NCI-H82 treated with DMSO at 0.1 percent for 48 hours (cell line): ENCODE measurements at regions not wholly inside any gene's neighbourhood (a gene's known extent, or its start where the extent isn't known, plus 50 kb on each side); places are given as distances from the start of the nearest gene placed in this dataset.
A peak's percentile ranks its signal among the peaks of the same experiment; 100 is the strongest.
"Not testable (repeated sequence)": the region's sequence is repeated elsewhere in the genome, so short reads cannot be mapped to it uniquely, and the experiment has no call there.

Experiments
- DNase-seq: peaks from one replicate; lab custom pipeline; 2025; ENCODE audit not compliant: unreplicated experiment; lab: John Stamatoyannopoulos, UW

GRCh38 chr2:238502088-238502810 lies 75.5 kb downstream of the ASB1 start:
- no peak for DNase-seq

DNA sequence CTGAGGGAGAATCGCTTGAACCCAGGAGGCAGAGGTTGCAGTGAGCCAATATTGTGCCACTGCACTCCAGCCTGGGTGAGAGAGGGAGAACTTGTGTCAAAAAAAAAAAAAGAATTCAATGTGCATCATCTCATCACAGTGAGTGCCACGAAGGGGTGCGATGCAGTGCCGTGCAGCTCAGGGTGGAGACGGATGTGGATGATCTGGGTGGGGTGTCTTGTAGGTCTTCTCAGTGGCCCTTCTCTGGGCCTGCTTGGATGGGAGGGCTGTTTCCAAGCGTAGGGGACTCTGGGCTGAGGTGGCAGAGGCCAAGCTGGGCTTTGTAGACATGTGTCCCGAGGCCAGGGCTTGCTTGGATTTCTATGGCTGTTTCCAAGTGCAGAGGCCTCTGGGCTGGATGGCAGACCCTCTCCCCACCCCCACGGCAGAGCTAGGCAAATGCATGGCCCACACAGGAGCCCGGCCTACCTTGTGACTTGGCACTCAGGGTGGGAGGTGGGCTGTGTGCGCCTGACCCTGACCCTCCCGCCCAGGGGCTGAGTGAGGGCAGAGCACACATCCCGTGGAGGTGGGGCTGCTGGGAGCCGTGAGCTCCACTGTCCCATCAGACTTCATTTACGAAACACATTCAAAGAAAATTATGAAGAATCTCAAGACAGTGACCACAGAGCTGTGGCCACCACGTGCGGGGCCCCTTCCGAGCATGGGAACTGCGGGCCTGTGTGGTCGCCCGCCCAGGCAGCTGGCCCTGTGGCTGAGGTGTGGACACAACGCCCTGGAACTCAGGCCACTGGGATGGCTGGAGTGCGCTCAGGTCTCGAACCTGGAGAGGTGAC lies 76.4 kb downstream of the ASB1 start:
- DNase-seq = no peak

GRCh38 chr2:238504181-238504931 lies 77.6 kb downstream of the ASB1 start:
- DNase-seq = no peak

GRCh38 chr2:238505119-238505891 lies 78.6 kb downstream of the ASB1 start:
- DNase-seq = no peak

DNA sequence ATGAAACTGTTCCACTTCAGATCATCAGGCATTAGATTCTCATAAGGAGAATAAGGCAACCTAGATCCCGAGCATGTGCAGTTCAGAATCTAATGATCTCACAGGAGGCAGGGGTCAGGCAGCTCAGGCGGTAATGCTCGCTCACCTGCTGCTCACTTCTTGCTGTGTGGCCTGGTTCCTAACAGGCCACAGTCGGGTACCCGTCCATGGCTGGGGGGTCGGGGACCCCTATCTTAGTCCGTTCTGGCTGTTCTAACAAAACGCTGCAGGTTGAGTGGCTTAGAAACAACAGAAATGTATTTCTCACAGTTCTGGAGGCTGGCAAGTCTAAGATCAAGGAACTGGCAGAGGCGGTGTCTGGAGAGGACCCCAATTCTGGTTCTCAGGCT lies 79.2 kb downstream of the ASB1 start:
- no peak for DNase-seq

DNA sequence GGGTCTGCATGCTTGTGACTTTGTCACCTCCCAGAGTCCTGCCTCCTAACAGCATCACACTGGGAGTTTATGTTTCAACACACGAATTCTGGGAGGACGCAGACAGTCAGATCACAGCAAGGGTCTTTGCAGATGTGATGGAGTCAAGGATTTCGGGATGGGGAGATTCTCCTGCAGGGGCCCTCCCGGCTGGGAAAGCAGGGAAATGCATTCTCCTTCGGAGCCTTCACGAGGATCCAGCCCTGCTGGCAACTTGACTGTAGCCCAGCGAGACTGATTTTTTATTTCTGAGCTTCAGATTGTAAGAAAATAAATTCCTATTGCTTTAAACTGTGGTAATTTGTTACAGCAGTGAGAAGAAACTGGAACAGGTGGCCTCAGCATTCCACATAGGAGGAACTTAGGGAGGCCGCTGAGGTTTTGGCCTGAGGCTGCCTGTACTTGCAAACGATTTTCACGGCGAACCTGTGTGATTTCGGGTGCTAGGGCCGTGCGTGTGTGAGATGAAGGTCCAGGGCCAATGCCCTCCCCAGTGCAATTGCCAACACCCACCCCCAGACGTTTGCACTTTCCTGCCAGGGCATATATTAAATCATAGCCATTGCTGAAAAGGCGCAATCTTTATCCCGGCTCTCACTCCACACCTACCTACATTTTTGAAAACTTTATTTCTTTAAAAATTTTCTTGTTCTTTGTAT lies 79.8 kb downstream of the ASB1 start:
- DNase-seq = no peak

- no peak for DNase-seq
These were observed 81.1 kb downstream of the ASB1 start for GRCh38 chr2:238507836-238508235.

DNA sequence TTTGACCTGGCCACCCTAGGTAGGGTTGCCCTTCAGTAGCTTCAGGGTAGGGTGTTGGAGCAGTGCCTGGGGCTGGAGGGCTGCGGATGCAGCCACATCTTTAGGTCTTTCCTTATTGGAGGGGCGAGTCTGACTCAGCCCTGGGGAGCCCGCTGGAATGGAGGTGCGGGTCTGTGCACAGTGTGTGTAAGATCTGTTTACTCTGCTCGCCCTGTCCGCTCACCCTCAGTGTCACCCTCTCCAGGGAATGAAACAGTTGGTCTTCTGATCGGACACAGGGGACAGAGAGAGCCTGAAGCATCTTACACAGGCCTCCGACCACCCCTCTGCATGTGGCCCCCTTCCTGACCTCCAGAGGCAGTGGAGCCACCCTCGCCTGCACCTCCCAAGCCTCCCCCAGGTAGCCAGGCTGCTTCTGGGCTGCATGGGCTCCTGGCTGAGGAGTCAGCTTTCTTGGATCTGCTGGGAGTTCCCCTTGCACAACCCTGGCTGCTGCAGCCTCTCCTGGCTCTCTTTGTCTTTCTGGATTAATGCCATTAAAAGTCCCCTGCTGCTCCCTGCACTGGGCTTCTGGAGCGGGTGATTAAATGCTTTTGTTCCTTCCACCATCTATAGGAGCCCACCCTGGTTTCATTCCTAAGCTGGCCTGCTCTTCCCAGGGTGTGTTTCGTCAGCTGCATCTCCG lies 82.6 kb downstream of the ASB1 start:
- DNase-seq = no peak

- DNase-seq = no peak
These were observed 83.2 kb downstream of the ASB1 start for GRCh38 chr2:238509903-238510302.

DNA sequence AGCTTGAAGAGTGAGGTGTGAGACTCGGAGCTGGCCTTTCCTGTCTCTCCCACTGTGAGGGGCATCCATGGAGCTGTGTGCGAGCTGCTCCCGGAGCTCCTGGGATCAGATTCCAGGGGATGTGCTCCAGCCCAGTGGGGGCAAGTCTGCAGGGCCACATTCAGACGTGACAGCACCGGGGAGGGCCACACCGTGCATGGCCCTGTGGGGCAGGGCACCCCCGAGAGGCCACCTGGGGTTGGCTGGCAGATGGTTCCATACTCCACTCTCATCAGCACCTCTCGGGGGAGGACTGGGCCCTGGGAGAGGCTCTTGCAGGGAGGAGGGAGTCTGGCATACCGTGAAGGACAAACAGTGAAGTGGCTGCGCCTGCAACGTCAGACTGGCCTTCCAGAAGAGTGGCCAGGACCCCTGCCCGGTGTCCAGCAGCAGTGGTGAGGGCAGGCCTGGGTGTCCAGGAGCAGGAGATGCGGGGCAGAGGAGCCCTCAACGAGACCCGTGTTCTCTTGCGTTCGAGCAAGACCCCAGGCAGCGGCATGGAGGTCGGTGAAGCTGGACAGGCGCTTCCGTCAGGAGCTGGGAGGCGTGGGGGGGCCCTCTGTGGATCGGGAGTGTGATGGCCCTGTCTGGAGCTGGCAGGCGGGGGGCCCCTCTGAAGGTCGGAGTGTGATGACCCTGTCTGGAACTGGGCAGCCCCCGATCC lies 84.3 kb downstream of the ASB1 start:
- DNase-seq = no peak

GRCh38 chr2:238511614-238511950 lies 84.9 kb downstream of the ASB1 start:
- no peak for DNase-seq

- no peak for DNase-seq
These were observed 85.6 kb downstream of the ASB1 start for GRCh38 chr2:238512247-238512867.

GRCh38 chr2:238513346-238513745 lies 86.6 kb downstream of the ASB1 start:
- peak; percentile 6 for DNase-seq

GRCh38 chr2:238514024-238514423 lies 87.3 kb downstream of the ASB1 start:
- DNase-seq = not testable (repeated sequence)

GRCh38 chr2:238515377-238515776 lies 88.7 kb downstream of the ASB1 start:
- no peak for DNase-seq

DNA sequence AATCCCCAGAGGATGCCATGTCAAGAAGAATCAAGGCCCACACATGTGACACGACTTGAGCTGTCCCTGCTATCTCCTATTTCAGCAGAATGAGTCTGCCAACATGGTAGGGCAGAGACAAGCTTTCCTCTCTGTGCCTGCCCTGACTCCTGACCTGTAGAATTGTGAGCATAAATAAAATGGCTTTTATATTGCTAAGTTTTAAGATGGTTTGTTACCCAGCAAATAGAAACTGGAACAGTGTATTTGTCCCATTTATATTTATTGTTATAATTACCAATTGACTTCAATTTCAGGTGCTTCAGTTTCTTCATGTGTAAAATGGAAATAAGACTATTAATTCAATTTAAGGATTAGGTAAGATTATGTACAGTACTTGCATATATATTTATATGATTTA lies 90.5 kb downstream of the ASB1 start:
- no peak for DNase-seq

DNA sequence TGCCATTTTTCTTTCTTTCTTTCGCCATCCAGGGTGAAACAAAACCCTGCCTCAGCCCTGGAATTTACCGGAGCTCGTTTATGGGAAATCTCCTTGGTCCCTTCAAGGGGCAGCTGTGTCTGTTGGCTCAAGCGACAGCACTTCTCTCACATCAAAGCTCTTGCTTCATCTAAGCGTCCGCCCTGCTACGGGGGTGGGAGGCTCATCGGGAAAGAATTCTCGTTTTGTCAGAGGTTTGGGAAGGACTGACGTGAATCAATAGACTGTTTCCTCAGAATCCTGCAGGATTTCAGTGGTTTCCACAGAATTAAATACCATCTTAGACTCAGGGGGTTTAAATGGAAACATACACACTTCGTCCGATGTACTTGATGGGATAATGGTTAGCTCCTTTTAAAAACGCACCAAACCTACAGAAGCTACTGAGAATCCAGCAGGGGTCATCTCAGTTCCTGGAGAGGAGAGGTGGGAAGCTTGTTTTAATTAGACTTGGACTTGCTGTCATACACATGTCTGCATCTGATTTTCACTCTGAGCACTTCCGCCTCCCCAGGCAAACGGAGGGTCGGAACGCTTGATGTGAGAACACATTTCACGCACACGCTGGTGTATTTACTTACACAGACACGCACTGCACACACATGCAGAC lies 91.6 kb downstream of the ASB1 start:
- no peak for DNase-seq

DNA sequence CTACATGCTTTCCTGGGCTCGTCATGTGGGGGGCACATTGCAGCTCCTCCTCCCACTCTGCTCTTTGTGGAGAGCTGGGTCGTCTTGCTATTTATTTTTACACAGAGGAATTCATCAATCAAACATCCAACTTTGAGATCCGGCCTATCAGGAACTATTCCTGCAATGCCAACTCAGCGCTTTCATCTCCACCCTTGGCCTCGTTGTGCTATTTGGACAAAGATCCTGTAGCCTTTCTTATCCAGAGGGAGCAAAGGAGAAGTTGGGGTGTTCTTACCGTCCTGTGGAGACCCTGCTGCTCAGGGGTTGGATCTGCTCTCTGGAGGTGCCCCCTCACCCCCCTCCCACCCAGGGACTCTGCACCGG lies 92.1 kb downstream of the ASB1 start:
- no peak for DNase-seq
